ENCODE measurements at regions not wholly inside any gene's neighbourhood (a gene's known extent, or its start where the extent isn't known, plus 50 kb on each side); places are given as distances from the start of the nearest gene placed in this dataset.
A peak's percentile ranks its signal among the peaks of the same experiment; 100 is the strongest.

DNA sequence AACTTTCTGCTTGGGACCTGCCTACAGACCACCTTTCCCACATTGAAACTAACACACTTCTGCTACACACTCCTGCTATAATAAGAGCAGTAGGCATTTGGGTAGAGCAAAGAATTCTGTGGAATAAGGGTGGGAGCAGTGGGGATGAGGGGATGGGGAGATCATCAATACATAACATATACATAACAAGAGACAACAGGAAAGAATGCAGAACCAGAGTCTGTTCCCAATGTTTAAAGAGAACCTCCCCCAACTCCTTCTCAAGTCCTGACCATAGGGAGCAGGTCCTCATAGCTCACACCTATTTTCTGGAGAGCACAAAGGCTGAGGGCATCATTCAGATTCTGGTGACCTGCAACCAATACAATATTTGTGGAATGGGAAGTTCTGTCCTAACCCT lies 121.6 kb upstream of the BARHL2 start:
- no peak for ATAC-seq
- H3K27me3 ChIP-seq (ENCODE audit: control insufficient read depth, insufficient read depth), result no peaks in the 10 kb centered on the region

GRCh38 chr1:90837420-90837819 lies 120.3 kb upstream of the BARHL2 start:
- DNase-seq, result no peak
- ATAC-seq, result no peak
- no peaks in the 10 kb centered on the region for H3K27me3 ChIP-seq (ENCODE audit: control insufficient read depth, insufficient read depth)
- WGBS, result 60% methylated on average over 7 of the region's 7 CpGs
- H3K4me3 ChIP-seq (ENCODE audit: low read length), result no peak overlapping the region
- peaks cover 3% of the 10 kb centered on the region for H3K4me1 ChIP-seq (ENCODE audit: control insufficient read depth, insufficient read depth, low read length)
- H3K9me3 ChIP-seq (ENCODE audit: control insufficient read depth, low read length), result no peaks in the 10 kb centered on the region
- intact Hi-C loops (cut with DNase I), result no loop called here
- H3K27ac ChIP-seq (ENCODE audit: low read length), result no peak overlapping the region

More for the DNA sequence above, 121.6 kb upstream of the BARHL2 start:
- Histone ChIP-seq H3K27ac (ENCODE audit: low read length) (no peak overlapping the region), H3K9me3 (ENCODE audit: control insufficient read depth, low read length) (no peaks in the 10 kb centered on the region), H3K4me1 (ENCODE audit: control insufficient read depth, insufficient read depth, low read length) (peaks cover 3% of the 10 kb centered on the region), H3K4me3 (ENCODE audit: low read length) (no peak overlapping the region)
- no peak for DNase-seq
- intact Hi-C loops (cut with DNase I), result no loop called here

GRCh38 chr1:90836345-90836679 lies 119.2 kb upstream of the BARHL2 start:
- WGBS, result 18% methylated on average over 8 of the region's 8 CpGs
- no peak overlapping the region for H3K27ac ChIP-seq (ENCODE audit: low read length)
- H3K27me3 ChIP-seq (ENCODE audit: control insufficient read depth, insufficient read depth), result no peaks in the 10 kb centered on the region
- intact Hi-C loops (cut with DNase I), result no loop called here
- DNase-seq, result no peak
- H3K4me3 ChIP-seq (ENCODE audit: low read length), result peak overlapping the region; percentile 38
- H3K9me3 ChIP-seq (ENCODE audit: control insufficient read depth, low read length), result no peaks in the 10 kb centered on the region
- peak; percentile 13 to 14 for ATAC-seq
- peaks cover 3% of the 10 kb centered on the region for H3K4me1 ChIP-seq (ENCODE audit: control insufficient read depth, insufficient read depth, low read length)

DNA sequence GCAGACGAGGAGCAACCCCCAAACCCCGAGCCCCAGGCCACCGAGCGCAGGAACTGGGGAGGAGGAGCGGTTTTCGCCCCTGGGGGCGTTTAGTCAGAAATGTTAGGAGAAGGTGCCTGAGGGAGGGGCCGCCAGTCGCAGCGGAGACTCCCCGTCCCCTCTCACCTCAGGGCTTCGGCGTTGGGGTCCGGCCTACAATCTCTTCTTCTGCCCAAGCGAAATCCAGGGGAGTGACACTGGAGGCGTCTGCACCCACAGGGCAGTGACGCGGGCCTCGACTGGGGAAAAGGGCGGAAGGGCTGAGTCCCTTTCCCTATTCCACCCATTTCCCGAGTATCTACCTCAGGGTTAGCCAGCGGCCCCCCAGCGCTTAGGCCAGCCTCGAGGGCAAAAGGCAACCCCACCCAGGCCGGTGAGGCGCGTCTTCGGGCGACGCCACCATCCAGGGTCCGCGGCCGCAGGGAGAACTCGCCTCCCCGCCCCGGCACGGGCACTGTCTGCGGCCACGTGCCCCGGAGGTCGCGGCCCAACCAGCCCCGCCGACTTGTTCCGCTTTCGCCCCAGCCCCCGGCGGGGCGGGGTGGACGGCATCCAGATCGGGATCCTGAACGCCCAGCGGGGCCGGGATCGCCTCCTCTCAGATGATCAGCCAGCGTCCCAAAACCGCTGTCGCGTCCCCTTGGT lies 118.7 kb upstream of the BARHL2 start:
- no peaks in the 10 kb centered on the region for H3K27me3 ChIP-seq (ENCODE audit: control insufficient read depth, insufficient read depth)
- ATAC-seq, result peak; percentile 51 to 64
- H3K4me1 ChIP-seq (ENCODE audit: control insufficient read depth, insufficient read depth, low read length), result peaks cover 3% of the 10 kb centered on the region
- peak; percentile 16 to 72 (median 68) for DNase-seq
- WGBS, result 8% methylated on average over 59 of the region's 59 CpGs
- peak overlapping the region; percentile 38 for H3K4me3 ChIP-seq (ENCODE audit: low read length)
- no peak overlapping the region for H3K27ac ChIP-seq (ENCODE audit: low read length)
- intact Hi-C loops (cut with DNase I), result no loop called here
- H3K9me3 ChIP-seq (ENCODE audit: control insufficient read depth, low read length), result no peaks in the 10 kb centered on the region

GRCh38 chr1:90834886-90835660 lies 118.0 kb upstream of the BARHL2 start:
- peak in 1 of 3 donors; percentile 52 for DNase-seq
- Histone ChIP-seq H3K27ac (ENCODE audit: low read length) (no peak overlapping the region), H3K9me3 (ENCODE audit: control insufficient read depth, low read length) (no peaks in the 10 kb centered on the region), H3K27me3 (ENCODE audit: control insufficient read depth, insufficient read depth) (no peaks in the 10 kb centered on the region), H3K4me1 (ENCODE audit: control insufficient read depth, insufficient read depth, low read length) (peaks cover 3% of the 10 kb centered on the region), H3K4me3 (ENCODE audit: low read length) (peak overlapping the region; percentile 38)
- 20% methylated on average over 40 of the region's 40 CpGs for WGBS
- intact Hi-C loops (cut with DNase I), result no loop called here
- peak; percentile 31 to 57 for ATAC-seq

DNA sequence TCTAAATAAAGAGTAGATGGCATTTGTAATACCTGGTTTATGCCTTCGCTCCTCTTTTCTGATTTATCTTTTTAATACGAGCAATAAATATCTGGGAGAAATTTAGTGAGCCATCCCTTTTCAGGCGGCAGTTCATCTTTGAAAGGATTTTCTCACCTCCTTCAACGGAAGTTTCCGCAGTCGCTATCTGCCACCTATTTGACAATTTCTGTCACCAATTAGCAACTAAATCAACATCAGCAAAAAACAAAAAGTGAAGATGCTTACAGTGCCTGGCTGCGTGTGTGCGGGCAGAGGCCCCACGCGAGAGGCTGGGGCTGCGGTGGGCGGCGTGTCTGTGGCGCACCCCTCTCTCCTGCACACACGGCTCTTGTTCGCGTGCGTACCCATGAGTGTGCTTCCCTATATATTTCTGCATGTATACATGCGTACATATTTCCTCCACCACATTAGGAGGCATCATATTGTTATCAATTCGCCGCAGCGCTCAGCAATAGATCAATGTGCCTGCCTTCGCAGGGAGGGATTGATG lies 117.3 kb upstream of the BARHL2 start:
- intact Hi-C loops (cut with DNase I), result no loop called here
- Histone ChIP-seq H3K4me3 (ENCODE audit: low read length) (no peak overlapping the region), H3K27ac (ENCODE audit: low read length) (no peak overlapping the region), H3K4me1 (ENCODE audit: control insufficient read depth, insufficient read depth, low read length) (peaks cover 3% of the 10 kb centered on the region), H3K9me3 (ENCODE audit: control insufficient read depth, low read length) (no peaks in the 10 kb centered on the region), H3K27me3 (ENCODE audit: control insufficient read depth, insufficient read depth) (no peaks in the 10 kb centered on the region)
- DNase-seq (no peak), ATAC-seq (no peak)
- 27% methylated on average over 23 of the region's 23 CpGs for WGBS

DNA sequence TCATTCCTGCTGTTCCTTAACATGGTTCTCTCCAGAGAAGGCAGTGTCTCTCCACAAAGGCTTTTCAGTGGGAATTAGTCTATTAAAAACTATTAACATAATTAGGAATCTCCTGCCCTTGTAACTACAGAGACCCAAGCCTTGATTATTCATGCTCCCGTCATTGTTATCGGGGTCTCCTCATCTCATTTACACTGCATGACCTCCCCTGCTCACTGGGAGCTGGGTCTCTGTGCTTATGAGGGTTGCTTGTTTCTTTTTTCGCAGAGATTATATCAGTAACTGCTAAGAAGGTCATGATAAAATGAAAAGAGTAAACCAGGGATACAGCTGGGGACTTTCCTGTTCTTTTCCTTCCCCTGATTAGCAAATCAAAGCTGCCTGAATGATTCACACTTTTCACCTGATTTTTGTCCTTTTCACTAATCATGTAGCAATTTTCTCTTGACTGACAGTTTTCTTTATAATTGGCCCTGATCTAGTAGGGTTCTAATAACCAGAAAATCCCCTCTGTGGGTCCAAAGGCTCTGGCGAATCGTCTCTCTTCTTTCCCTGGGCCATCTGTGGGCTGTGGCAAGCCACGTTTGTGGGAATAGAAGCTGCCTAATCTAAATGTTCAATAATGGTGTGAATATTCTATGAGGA lies 116.5 kb upstream of the BARHL2 start:
- peaks cover 3% of the 10 kb centered on the region for H3K4me1 ChIP-seq (ENCODE audit: control insufficient read depth, insufficient read depth, low read length)
- no peaks in the 10 kb centered on the region for H3K9me3 ChIP-seq (ENCODE audit: control insufficient read depth, low read length)
- no peak overlapping the region for H3K27ac ChIP-seq (ENCODE audit: low read length)
- H3K4me3 ChIP-seq (ENCODE audit: low read length), result no peak overlapping the region
- no peak for ATAC-seq
- intact Hi-C loops (cut with DNase I), result no loop called here
- WGBS, result 41% methylated on average over 6 of the region's 6 CpGs
- no peaks in the 10 kb centered on the region for H3K27me3 ChIP-seq (ENCODE audit: control insufficient read depth, insufficient read depth)
- DNase-seq, result no peak

- peaks cover 3% of the 10 kb centered on the region for H3K4me1 ChIP-seq (ENCODE audit: control insufficient read depth, insufficient read depth, low read length)
- no peak for DNase-seq
- intact Hi-C loops (cut with DNase I), result no loop called here
- no peak overlapping the region for H3K4me3 ChIP-seq (ENCODE audit: low read length)
- H3K27me3 ChIP-seq (ENCODE audit: control insufficient read depth, insufficient read depth), result no peaks in the 10 kb centered on the region
- no peaks in the 10 kb centered on the region for H3K9me3 ChIP-seq (ENCODE audit: control insufficient read depth, low read length)
- 44% methylated on average over 8 of the region's 8 CpGs for WGBS
- H3K27ac ChIP-seq (ENCODE audit: low read length), result no peak overlapping the region
- ATAC-seq, result no peak
These were observed 114.8 kb upstream of the BARHL2 start for GRCh38 chr1:90831910-90832309.

DNA sequence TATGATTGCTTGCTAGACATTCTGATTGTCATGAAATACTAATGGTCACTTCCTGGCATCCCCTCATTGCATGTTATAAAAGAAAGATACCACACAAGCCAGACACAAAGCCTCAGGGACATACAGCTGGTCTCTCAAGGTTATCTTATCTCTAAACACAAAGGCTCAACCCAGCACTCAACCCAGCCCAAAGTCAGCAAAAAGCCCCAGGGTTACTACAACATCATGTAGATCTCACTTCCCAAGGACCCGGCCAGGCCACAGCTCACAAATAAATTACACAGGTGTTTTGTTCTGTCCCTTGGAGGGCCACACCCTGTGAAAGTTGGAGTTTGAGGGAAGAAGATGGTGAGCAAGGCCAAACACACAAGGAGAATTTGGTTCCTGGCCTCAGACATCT lies 109.7 kb upstream of the BARHL2 start:
- no peak overlapping the region for H3K4me3 ChIP-seq (ENCODE audit: low read length)
- intact Hi-C loops (cut with DNase I), result no loop called here
- no peaks in the 10 kb centered on the region for H3K4me1 ChIP-seq (ENCODE audit: control insufficient read depth, insufficient read depth, low read length)
- no peak for ATAC-seq
- no peak overlapping the region for H3K27ac ChIP-seq (ENCODE audit: low read length)
- DNase-seq, result no peak
- H3K9me3 ChIP-seq (ENCODE audit: control insufficient read depth, low read length), result no peaks in the 10 kb centered on the region
- WGBS, result 57% methylated on average over 1 of the region's 1 CpG
- no peaks in the 10 kb centered on the region for H3K27me3 ChIP-seq (ENCODE audit: control insufficient read depth, insufficient read depth)

DNA sequence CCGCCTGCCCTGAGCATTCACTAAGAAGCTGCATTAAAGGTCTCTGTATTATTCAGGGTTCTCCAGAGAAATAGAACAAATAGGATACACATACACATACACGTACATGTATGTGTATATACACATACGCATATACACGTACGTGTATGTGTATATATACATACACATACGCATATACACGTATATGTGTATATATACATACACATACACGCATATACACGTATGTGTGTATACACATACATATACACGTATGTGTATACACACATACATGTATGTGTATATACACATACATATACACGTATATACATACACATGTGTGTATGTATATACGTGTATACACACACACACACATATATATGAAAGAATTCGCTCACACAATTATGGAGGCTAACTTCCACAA lies 108.9 kb upstream of the BARHL2 start:
- H3K27ac ChIP-seq (ENCODE audit: low read length), result no peak overlapping the region
- DNase-seq (no peak), ATAC-seq (no peak)
- intact Hi-C loops (cut with DNase I), result no loop called here
- 87% methylated on average over 13 of the region's 13 CpGs for WGBS
- H3K4me3 ChIP-seq (ENCODE audit: low read length), result no peak overlapping the region
- H3K27me3 ChIP-seq (ENCODE audit: control insufficient read depth, insufficient read depth), result no peaks in the 10 kb centered on the region
- H3K4me1 ChIP-seq (ENCODE audit: control insufficient read depth, insufficient read depth, low read length), result no peaks in the 10 kb centered on the region
- H3K9me3 ChIP-seq (ENCODE audit: control insufficient read depth, low read length), result no peaks in the 10 kb centered on the region

DNA sequence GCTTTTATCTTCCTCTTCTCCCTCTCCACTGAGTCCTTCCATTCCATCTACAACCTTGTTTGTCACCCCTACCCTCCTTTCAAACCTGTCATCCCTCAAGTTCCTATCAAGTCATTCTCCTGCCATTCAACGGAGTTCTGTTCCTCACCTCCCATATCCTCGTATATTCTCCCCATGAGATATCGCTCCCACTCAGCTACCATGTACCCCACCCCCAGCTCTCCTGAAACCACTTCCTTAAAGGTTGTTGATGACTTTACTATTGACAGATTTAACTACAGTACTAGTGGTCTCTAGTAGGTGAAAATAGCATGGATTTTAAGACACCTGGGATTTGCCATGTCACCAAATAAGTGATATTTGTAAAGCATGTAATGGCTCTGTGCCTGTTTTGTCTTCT lies 107.4 kb upstream of the BARHL2 start:
- no peaks in the 10 kb centered on the region for H3K4me1 ChIP-seq (ENCODE audit: control insufficient read depth, insufficient read depth, low read length)
- ATAC-seq (no peak), DNase-seq (no peak)
- H3K9me3 ChIP-seq (ENCODE audit: control insufficient read depth, low read length), result no peaks in the 10 kb centered on the region
- H3K27ac ChIP-seq (ENCODE audit: low read length), result no peak overlapping the region
- intact Hi-C loops (cut with DNase I), result no loop called here
- H3K4me3 ChIP-seq (ENCODE audit: low read length), result no peak overlapping the region
- WGBS, result 63% methylated on average over 3 of the region's 3 CpGs
- H3K27me3 ChIP-seq (ENCODE audit: control insufficient read depth, insufficient read depth), result no peaks in the 10 kb centered on the region

Measured in right cardiac atrium (tissue), 5 donors.